HG02610 (cell line): ENCODE measurements at regions not wholly inside any gene's neighbourhood (a gene's known extent, or its start where the extent isn't known, plus 50 kb on each side); places are given as distances from the start of the nearest gene placed in this dataset.

Experiments used
- ATAC-seq: cut with Tn5 transposase; IDR thresholded peaks from one replicate; pipeline ENCODE4 v1.9.1; 2021; ENCODE audit warnings: mild to moderate bottlenecking, moderate library complexity; ENCODE audit not compliant: unreplicated experiment

DNA sequence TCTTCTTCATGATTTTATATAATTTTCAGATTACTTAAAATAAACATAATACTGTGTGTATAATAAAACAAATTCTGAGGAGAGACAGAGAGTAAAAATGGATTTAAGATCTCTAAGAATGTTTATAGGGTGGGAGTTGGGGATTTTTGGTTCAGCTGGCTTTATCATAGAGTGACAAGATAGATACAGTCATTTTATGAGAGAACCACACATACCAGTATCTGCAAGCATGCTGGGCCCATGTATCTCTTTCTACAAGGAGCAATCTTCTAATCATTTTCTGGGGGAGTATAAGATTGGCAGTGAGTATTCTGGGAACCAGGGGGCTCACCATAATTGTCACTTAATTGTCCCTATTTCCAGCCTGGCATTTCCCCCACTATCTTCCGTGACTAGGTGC is 64.3 kb upstream of the DUSP10 start:
- peak; percentile 39 for ATAC-seq

- ATAC-seq, result no peak
Measured at GRCh38 chr1:221805121-221805520, 63.2 kb upstream of the DUSP10 start.

DNA sequence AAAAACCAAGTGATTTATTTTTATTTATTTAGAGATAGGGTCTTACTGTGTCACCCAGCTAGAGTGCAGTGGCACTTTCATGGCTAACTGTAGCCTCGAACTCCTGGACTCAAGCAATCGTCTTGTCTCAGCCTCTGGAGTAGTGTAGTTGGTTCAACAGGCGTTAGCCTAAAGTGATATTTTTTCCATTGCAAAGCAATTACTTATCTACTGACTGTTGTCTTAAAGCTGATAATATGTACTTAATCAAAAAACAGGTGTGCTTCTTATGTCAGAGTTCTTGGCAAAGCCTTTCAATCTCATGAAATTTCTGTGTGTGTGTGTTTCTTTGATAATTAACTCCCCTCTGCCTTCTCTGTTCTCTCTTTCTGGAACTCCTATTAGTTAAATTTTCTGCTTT is 62.4 kb upstream of the DUSP10 start:
- ATAC-seq, result no peak

DNA sequence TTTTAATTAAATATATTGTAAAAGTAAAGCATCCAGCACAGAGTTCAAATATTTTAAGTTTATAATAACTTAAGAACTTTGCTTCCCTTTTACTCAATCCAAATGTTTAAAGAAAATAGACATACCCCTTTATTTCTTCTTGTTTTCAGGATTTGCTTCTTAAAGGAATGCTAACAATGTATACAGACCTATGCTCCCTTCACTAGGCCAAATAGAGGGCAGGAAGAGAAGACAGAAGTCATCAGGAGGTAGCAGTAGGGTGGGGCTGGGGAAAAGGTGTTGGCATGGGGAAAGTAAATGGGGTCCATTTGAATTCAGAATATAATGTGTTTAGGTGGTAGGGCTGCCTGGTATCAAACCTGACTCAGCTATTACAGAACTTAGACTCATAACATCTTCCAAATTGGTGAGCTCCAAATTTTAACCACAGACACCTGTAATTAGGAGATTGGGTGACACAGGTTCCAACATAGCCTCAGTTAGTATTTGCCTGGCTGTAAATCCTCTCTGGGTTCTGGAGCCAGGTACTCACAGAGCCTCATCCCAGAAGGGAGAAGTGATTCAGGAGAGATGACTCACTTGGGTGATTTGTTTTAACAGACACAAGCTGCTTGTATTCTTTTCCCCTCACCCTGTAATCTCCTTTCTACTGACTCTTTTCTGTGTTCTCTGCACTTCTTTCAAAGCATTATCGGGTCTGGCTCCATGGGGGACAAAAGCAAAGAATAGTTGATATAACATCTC is 60.1 kb upstream of the DUSP10 start:
- ATAC-seq, result no peak

GRCh38 chr1:221801251-221801661 is 59.4 kb upstream of the DUSP10 start:
- ATAC-seq, result peak; percentile 59

GRCh38 chr1:221800831-221801230 is 58.9 kb upstream of the DUSP10 start:
- ATAC-seq, result peak; percentile 63

DNA sequence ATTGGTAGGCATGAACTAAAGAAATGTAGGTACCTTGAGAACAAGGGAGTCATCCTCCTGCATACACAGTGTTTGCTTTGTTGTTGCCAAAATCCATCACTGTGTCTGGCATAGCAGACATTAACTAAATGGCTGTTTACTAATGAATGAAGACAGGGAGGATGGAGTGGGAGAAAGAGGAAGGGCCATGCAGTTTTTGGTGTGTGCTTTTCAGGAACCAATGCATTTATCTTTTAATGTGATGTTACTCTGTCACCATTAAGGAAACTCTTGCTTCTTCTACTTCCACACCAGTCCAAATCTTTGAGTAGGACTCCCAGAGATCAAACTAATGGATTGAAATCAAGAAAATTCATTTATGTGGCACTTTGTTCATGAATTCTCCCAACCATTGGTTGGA is 55.6 kb upstream of the DUSP10 start:
- no peak for ATAC-seq

GRCh38 chr1:221796700-221797099 is 54.8 kb upstream of the DUSP10 start:
- no peak for ATAC-seq

DNA sequence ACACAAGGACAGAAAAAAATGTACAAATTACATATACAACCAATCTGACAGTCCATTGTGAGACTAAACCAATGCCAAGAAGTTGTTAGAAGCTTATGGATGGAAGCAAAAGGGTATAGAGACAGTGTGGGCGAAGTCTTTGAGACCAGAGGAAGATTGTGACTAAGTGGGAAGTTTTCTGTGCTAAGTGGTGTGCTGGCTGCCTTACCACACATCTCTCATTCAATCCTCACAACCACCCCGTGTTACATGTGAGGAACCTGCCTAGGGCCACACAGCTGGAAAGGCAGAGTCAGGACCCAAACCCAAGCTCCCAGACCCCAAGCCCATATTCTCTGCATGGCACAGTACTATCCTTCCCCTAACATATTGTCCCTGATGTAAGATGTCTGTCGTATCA is 53.5 kb upstream of the DUSP10 start:
- peak; percentile 23 for ATAC-seq

- ATAC-seq, result no peak
Measured at GRCh38 chr1:221794935-221795334, 53.0 kb upstream of the DUSP10 start.

- peak; percentile 84 for ATAC-seq
Measured at GRCh38 chr1:221794079-221794670, 52.3 kb upstream of the DUSP10 start.

DNA sequence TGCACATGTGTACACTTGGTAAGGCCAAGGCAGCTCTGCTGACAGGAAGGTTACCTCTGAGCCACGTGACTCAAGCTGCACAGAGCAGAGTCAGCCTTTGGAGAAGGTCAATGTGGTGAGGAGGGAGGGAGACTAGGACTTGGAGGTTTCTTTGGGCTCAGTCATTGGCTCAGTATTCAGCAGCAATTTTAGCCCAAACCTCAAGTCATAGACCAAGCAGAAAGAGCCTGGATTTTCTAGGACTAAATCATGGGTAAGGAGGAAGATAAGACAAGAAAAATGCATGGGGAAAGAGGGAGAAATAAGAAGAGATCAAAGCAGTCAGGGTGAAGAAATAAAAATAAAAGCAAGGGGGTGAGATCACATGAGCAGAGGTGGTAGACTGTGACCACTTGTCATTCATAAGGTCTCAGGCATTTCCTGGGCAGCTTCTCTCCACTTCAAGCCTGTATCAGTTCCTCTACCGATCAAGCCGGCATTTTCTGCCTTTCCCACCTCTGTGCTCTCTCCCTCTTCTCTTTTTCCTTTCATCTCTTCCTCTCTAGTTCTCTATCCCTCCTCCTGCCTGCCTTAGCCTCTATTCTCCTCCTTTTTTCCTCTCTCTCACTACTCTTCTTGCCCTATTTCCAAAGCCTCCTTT is 51.7 kb upstream of the DUSP10 start:
- peak; percentile 79 for ATAC-seq

DNA sequence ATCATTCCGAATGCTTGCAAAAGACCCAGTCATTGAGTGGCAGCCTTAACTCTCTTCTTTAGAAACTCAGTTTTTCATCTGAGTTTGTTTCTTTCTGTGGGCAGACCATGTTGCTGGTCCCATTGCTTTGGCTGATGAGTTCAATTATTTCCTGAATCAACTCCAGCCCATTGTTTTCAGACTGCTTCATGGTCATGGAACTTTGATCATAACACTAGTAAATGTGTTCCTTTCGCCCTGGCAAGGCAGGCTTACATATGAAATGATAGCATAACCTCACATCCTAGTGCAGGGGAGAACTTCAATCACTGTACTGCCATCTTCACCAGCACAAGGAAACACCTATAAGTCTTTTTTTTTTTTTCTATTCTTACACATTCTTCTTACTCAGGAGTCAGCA is 50.0 kb upstream of the DUSP10 start:
- no peak for ATAC-seq
